ENCODE measurements at regions not wholly inside any gene's neighbourhood (a gene's known extent, or its start where the extent isn't known, plus 50 kb on each side); places are given as distances from the start of the nearest gene placed in this dataset.

GRCh38 chr7:54014765-54015164 is 527.4 kb upstream of the VSTM2A start:
- no peak overlapping the region for H2AFZ ChIP-seq (ENCODE audit: insufficient read depth, low read depth, low read length, poor library complexity, severe bottlenecking)
- intact Hi-C loops (cut with micrococcal nuclease) = no loop called here
- H3K79me2 ChIP-seq (ENCODE audit: insufficient read depth, low read length) = no peaks in the 10 kb centered on the region
- Mint-ChIP-seq H3K27me3 (ENCODE audit: low read depth in 3 of 3) (peaks cover 0 to 1% (median 0%) of the 10 kb centered on the region in 3 donors), H3K36me3 (no peaks in the 10 kb centered on the region), H3K27ac (no peak overlapping the region), H3K4me3 (no peak overlapping the region), H3K9me3 (peaks cover 0 to 19% (median 2%) of the 10 kb centered on the region in 7 donors), H3K4me1 (no peaks in the 10 kb centered on the region)
- H3K4me2 ChIP-seq (replicated peaks; ENCODE audit: extremely low read depth, low read length, poor library complexity, severe bottlenecking) = no peak overlapping the region
- no peaks in the 10 kb centered on the region for H4K20me1 ChIP-seq (ENCODE audit: insufficient read depth, low read length)
- peaks cover 15 to 21% of the 10 kb centered on the region in 2 donors for H3K9me3 ChIP-seq (replicated peaks in 1 of 2; ENCODE audit: control insufficient read depth in 1 of 2, insufficient read depth in 1 of 2, low read length in 2 of 2)
- no peaks in the 10 kb centered on the region for H3K27me3 ChIP-seq (ENCODE audit: control insufficient read depth in 2 of 2, insufficient read depth in 2 of 2, low read length in 2 of 2)
- no peaks in the 10 kb centered on the region for H3K4me1 ChIP-seq (ENCODE audit: control insufficient read depth in 1 of 2, insufficient read depth in 2 of 2, low read length in 2 of 2)
- no peak overlapping the region for H3K27ac ChIP-seq (ENCODE audit: low read depth in 1 of 2, low read length in 2 of 2)
- TF ChIP-seq, protein P1, sequence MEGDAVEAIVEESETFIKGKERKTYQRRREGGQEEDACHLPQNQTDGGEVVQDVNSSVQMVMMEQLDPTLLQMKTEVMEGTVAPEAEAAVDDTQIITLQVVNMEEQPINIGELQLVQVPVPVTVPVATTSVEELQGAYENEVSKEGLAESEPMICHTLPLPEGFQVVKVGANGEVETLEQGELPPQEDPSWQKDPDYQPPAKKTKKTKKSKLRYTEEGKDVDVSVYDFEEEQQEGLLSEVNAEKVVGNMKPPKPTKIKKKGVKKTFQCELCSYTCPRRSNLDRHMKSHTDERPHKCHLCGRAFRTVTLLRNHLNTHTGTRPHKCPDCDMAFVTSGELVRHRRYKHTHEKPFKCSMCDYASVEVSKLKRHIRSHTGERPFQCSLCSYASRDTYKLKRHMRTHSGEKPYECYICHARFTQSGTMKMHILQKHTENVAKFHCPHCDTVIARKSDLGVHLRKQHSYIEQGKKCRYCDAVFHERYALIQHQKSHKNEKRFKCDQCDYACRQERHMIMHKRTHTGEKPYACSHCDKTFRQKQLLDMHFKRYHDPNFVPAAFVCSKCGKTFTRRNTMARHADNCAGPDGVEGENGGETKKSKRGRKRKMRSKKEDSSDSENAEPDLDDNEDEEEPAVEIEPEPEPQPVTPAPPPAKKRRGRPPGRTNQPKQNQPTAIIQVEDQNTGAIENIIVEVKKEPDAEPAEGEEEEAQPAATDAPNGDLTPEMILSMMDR (IDR thresholded peaks at IDR 0.05) = no peak
- DNase-seq = no peak
- WGBS (ENCODE audit: insufficient coverage) = 100% methylated on average over 1 of the region's 2 CpGs
- H3K36me3 ChIP-seq (replicated peaks in 1 of 2; ENCODE audit: control insufficient read depth in 1 of 2, insufficient read depth in 2 of 2, low read length in 2 of 2) = no peaks in the 10 kb centered on the region
- H3K9ac ChIP-seq (ENCODE audit: insufficient read depth, low read length, poor library complexity, severe bottlenecking) = no peak overlapping the region
- no peak overlapping the region for H3K4me3 ChIP-seq (replicated peaks in 1 of 3; ENCODE audit: low read depth in 2 of 3, low read length in 3 of 3)

GRCh38 chr7:54015251-54015650 is 526.9 kb upstream of the VSTM2A start:
- Histone ChIP-seq H3K27ac (ENCODE audit: low read depth in 1 of 2, low read length in 2 of 2) (no peak overlapping the region), H3K9me3 (replicated peaks in 1 of 2; ENCODE audit: control insufficient read depth in 1 of 2, insufficient read depth in 1 of 2, low read length in 2 of 2) (peaks cover 18 to 23% of the 10 kb centered on the region in 2 donors), H3K36me3 (replicated peaks in 1 of 2; ENCODE audit: control insufficient read depth in 1 of 2, insufficient read depth in 2 of 2, low read length in 2 of 2) (no peaks in the 10 kb centered on the region), H3K4me1 (ENCODE audit: control insufficient read depth in 1 of 2, insufficient read depth in 2 of 2, low read length in 2 of 2) (no peaks in the 10 kb centered on the region), H3K9ac (ENCODE audit: insufficient read depth, low read length, poor library complexity, severe bottlenecking) (no peak overlapping the region), H3K27me3 (ENCODE audit: control insufficient read depth in 2 of 2, insufficient read depth in 2 of 2, low read length in 2 of 2) (no peaks in the 10 kb centered on the region), H4K20me1 (ENCODE audit: insufficient read depth, low read length) (no peaks in the 10 kb centered on the region), H3K4me3 (replicated peaks in 1 of 3; ENCODE audit: low read depth in 2 of 3, low read length in 3 of 3) (no peak overlapping the region), H3K4me2 (replicated peaks; ENCODE audit: extremely low read depth, low read length, poor library complexity, severe bottlenecking) (no peak overlapping the region), H2AFZ (ENCODE audit: insufficient read depth, low read depth, low read length, poor library complexity, severe bottlenecking) (no peak overlapping the region), H3K79me2 (ENCODE audit: insufficient read depth, low read length) (no peaks in the 10 kb centered on the region)
- intact Hi-C loops (cut with micrococcal nuclease) = no loop called here
- H3K27me3 Mint-ChIP-seq (ENCODE audit: low read depth in 3 of 3) = peaks cover 0 to 1% (median 0%) of the 10 kb centered on the region in 3 donors
- 90% methylated on average over 1 of the region's 2 CpGs for WGBS (ENCODE audit: insufficient coverage)
- H3K27ac Mint-ChIP-seq = no peak overlapping the region
- H3K4me3 Mint-ChIP-seq = no peak overlapping the region
- H3K4me1 Mint-ChIP-seq = no peaks in the 10 kb centered on the region
- H3K36me3 Mint-ChIP-seq = no peaks in the 10 kb centered on the region
- peaks cover 0 to 21% (median 2%) of the 10 kb centered on the region in 7 donors for H3K9me3 Mint-ChIP-seq
- DNase-seq = no peak
- TF ChIP-seq, protein P1 (IDR thresholded peaks at IDR 0.05) = no peak

All from CD14-positive monocyte (primary cell).